HG02588 (cell line): ENCODE measurements at regions not wholly inside any gene's neighbourhood (a gene's known extent, or its start where the extent isn't known, plus 50 kb on each side); places are given as distances from the start of the nearest gene placed in this dataset.

ENCODE experiments used
- ATAC-seq: cut with Tn5 transposase; IDR thresholded peaks from one replicate; pipeline ENCODE4 v1.9.1; 2021; ENCODE audit warnings: mild to moderate bottlenecking, moderate library complexity; ENCODE audit not compliant: unreplicated experiment

DNA sequence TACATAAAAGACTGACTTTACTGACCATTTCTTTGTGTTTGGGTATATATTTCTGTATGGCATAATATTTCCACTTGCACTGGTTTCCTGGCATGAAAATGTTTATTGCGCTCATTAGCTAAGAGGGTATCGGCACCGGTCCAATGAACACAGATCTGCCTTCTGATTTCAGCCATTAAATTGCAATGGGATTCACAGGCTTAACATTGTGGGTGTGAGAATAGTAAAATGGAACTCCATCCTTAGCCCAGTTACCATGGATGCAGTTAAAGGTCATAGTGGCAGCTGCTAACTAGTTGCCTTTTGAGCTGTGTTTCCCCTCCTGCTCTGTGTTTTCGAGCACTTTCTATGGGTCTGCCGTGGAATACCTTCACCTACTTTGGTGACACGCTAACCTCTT, 352.6 kb upstream of the POU3F3 start:
- ATAC-seq = no peak

DNA sequence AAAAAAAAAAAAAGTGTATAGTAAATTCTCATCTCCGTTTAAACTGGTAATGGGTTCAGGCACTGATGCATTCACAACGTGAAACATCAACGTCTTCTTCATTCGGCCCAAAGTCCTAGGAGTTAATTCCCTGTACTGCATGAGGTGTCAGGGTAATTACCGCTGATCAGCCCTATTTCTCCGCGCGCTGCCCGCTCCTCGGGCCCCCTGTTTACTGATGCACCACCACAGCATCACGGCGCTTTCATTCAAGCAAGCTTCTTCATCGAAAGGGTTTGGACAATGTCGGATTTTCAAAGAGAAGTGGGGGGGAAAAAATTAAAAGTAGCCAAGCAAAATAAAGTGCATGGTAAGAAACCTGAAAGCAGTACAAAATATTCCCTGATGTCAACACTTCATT, 352.0 kb upstream of the POU3F3 start:
- ATAC-seq = no peak

GRCh38 chr2:104502901-104503300, 351.0 kb upstream of the POU3F3 start:
- no peak for ATAC-seq

GRCh38 chr2:104504331-104505073, 349.4 kb upstream of the POU3F3 start:
- ATAC-seq = no peak

- no peak for ATAC-seq
Observed at GRCh38 chr2:104518256-104518655, 335.7 kb upstream of the POU3F3 start.

DNA sequence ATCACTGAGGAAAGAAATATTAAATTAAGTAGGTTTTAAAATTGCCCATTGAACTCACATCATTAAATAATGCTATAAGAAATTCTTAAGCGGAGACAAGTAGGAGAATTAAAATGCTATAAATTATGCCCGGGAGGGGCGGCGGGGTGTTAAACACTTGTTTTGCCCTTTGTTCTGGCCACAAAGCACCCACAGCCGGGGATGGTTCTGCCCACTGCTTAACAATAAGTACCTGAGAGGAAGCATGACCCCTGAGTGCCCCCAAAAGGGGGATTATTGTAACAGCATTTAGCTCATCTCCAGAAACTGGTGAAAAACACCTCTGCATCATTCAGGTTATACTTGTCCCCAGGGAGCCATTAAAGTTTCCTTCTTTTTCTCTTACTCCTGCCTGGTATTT, 332.7 kb upstream of the POU3F3 start:
- ATAC-seq = no peak

DNA sequence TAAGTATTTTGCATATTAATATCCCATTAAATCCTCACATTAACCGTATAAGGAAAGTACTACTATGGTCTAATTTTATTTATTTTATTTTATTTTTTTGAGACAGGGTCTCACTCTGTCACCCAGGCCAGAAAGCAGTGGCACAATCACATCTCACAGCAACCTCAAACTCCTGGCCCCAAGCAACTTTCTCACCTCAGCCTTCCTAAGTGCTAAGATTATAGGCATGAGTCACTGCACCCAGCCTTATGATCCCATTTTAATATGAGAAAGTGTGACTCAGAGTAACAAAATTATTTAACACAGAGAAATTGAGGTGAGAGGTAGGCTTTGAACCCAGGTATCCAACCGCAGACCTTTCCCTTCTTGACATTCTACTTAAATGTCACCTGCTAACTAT, 330.0 kb upstream of the POU3F3 start:
- ATAC-seq = no peak

- ATAC-seq = no peak
Observed at GRCh38 chr2:104528101-104528500, 325.8 kb upstream of the POU3F3 start.

DNA sequence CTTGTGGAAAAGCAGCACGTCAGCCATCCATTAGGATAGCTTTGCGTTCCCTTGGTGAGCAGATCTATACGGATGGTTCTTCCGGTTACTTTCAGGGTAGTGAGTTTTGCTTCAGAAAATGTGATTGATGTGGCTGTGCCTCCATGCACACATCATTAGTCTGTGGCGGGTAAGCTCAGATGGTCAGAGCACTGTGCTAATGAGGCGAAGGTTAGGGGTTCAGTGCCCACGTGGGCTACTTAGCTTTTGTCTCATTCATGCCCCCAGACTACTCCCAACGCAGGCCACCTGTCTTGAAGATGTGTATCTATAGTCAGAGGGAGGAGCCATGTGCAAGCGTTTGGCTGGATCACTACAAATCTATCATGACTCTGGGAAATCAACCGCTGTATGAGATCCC, 322.8 kb upstream of the POU3F3 start:
- no peak for ATAC-seq

- no peak for ATAC-seq
Observed at GRCh38 chr2:104537116-104537515, 316.8 kb upstream of the POU3F3 start.

DNA sequence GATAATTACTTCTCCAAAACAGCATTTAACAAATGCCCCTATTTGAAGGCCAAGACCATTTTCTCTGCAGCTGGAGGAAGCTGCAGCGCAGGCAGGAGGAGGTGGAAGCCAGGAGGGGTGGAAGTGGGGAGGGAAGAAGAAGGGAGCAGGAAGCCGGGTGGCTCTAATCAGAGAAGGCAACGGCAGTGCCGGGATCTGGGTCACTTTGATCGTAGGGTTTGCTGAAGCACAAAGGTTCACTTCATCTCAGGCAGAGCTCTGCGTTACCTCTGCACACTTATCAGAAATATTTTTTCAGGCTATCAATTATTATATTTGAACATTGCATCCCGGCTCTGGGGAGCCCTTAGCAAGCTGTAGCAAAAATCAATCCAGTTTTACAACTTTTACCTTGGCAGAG, 315.8 kb upstream of the POU3F3 start:
- ATAC-seq = no peak

DNA sequence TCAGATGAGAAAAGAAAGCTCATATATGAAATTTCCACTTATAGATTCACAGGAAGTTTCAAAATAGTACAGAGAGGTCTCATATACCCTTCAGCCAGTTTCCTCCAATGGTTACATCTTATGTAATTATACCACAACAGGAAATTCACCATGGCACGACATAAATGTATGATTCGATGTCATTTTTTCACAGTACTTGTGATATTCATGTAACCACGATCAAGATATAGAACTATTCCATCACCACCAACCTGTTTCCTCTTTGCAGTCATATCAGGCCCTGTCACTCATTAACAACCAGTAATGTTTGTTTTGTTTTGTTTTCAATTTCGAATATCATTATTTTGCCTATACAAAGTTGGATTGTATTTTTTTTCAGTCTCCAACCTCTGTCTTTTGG, 314.3 kb upstream of the POU3F3 start:
- no peak for ATAC-seq

- no peak for ATAC-seq
Observed at GRCh38 chr2:104545055-104545454, 308.9 kb upstream of the POU3F3 start.

- no peak for ATAC-seq
Observed at GRCh38 chr2:104546537-104546936, 307.4 kb upstream of the POU3F3 start.

DNA sequence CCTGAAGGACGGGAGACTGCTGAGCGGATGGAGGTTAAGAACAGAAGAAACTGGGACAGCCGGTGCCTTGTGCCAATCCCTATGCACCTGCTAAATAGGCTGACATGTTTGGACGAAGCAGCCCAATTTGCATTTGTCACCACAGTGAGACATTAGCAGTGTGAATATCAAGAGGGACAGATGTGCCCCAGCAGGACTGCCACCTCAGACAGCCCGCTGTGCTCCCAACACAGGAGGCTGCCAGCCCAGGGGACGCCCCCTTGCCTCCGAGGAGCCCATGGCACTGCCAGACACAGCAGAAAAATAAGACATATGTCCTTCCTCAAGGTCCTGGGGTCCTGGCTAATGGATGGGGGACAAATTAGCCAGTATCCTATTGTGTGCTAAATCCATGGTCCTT, 306.7 kb upstream of the POU3F3 start:
- ATAC-seq = no peak

- no peak for ATAC-seq
Observed at GRCh38 chr2:104561251-104561650, 292.7 kb upstream of the POU3F3 start.

- no peak for ATAC-seq
Observed at GRCh38 chr2:104562537-104562936, 291.4 kb upstream of the POU3F3 start.

- ATAC-seq = no peak
Observed at GRCh38 chr2:104563398-104563996, 290.4 kb upstream of the POU3F3 start.

- no peak for ATAC-seq
Observed at GRCh38 chr2:104568247-104568646, 285.7 kb upstream of the POU3F3 start.

DNA sequence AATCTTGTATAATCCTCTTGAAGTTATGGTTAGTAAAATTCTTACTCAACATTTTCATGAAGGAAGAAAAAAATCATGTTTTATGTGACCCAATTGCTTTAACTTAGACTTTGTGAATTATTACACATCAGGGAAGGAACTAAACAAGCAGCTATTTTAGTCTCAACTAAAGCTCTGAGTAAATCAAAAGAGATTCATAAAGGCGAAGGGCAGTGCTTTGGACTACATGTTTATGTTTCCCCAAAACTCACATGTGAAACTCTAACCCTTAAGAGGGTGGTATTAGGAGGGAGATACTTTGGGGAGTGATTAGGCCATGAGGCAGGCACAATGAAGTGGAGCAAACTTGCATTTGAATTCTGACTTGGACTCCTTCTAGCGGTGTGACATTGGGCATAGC, 283.7 kb upstream of the POU3F3 start:
- ATAC-seq = no peak

DNA sequence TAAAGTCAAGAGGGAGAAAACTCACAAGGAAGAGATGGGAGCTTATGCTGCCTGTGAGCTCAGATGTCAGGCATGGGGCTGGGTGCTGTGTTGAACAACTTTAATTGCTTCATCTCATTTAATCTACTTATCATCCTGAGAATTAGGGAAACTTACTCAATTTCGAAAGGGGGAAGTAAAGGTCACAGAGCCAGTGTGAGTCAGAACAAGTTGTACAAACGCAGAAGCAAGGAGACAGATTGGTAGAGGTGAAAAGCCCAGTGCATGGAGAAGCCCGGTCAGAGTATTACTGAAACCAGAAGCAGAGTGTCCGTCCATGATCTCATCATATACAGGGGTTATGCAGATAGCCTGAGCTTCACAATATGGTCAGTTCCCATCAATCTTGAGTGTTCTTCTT, 281.1 kb upstream of the POU3F3 start:
- ATAC-seq = no peak

- ATAC-seq = no peak
Observed at GRCh38 chr2:104574367-104574766, 279.5 kb upstream of the POU3F3 start.

DNA sequence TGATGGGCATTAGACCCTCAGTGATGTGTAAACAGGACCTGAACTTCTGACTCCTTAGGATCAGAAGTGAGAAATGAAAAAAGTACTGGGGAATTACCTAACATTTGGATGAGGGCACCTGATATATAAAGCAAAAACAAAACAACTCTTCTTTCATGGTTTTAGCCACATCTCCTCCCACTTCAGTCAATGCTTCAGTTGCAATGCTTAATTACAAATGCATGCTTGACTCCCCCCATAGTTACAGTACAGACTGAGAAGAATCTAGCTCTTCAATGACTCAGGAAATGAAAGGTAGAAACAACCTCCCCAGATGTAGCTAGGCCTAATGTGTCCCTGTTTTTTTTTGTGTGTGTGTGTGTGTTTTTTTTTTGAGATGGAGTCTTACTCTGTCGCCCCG, 276.8 kb upstream of the POU3F3 start:
- ATAC-seq = peak; percentile 66
